Esophagus squamous epithelium (tissue), 5 donors: ENCODE measurements at regions not wholly inside any gene's neighbourhood (a gene's known extent, or its start where the extent isn't known, plus 50 kb on each side); places are given as distances from the start of the nearest gene placed in this dataset.

Experiments used
- DNase-seq: peaks from one replicate; lab custom pipeline; 2025; lab: John Stamatoyannopoulos, UW
- H3K27ac ChIP-seq, 4 donors: fragments of 200-600 bp; sonication (generic); one replicate each; pipeline ENCODE4 v1.5.1; 2016 to 2019; ENCODE audit warnings: mild to moderate bottlenecking in 1 of 4
- H3K27me3 ChIP-seq, 4 donors: fragments of 200-600 bp; sonication (generic); 1 replicate in 3 of 4; 2 replicates in 1 of 4; pipeline versions ENCODE4 v1.5.1 to v1.6.0; 2017 to 2021; ENCODE audit warnings: antibody characterized with exemption in 1 of 4
- H3K36me3 ChIP-seq, 3 donors: fragments of 200-600 bp; sonication (generic); one replicate each; pipeline ENCODE4 v1.5.1; 2016 to 2019
- H3K4me1 ChIP-seq, 3 donors: fragments of 200-600 bp; sonication (generic); one replicate each; pipeline ENCODE4 v1.5.1; 2017 to 2019
- H3K4me3 ChIP-seq, 4 donors: fragments of 200-600 bp; sonication (generic); 1 replicate in 3 of 4; 2 replicates in 1 of 4; pipeline ENCODE4 v1.5.1; 2016 to 2019; ENCODE audit warnings: mild to moderate bottlenecking in 2 of 4, moderate library complexity in 1 of 4
- H3K9me3 ChIP-seq, 3 donors: fragments of 200-600 bp; sonication (generic); one replicate each; pipeline ENCODE4 v1.5.1; 2016 to 2019
- CTCF ChIP-seq, 6 experiments: fragments of 450-650 bp in 4 of 6; fragments of 200-600 bp in 2 of 6; sonication (generic) in 2 of 6; IDR thresholded peaks; one replicate each; pipeline ENCODE4 v1.5.1; 2016 to 2019; ENCODE audit warnings: antibody characterized with exemption in 6 of 6, mild to moderate bottlenecking in 4 of 6, moderate library complexity in 4 of 6
- POLR2A ChIP-seq, 4 donors: fragments of 450-650 bp; IDR thresholded peaks; one replicate each; pipeline ENCODE4 v1.6.1; 2017; ENCODE audit warnings: antibody characterized with exemption in 4 of 4, mild to moderate bottlenecking in 4 of 4, moderate library complexity in 3 of 4
- WGBS, 2 donors: methylation state at CpG; one replicate each; pipeline ENCODE4 v1.1.5; 2018; 5-methylcytosine and 5-hydroxymethylcytosine counted together
- intact Hi-C: fragments of 100-400 bp; cut with DNase I; formaldehyde crosslinking; loops from one replicate; pipeline ENCODE4 v1.15.0; 2022
- donor health status: DM: yes; HTN: yes; CAD: no.

DNA sequence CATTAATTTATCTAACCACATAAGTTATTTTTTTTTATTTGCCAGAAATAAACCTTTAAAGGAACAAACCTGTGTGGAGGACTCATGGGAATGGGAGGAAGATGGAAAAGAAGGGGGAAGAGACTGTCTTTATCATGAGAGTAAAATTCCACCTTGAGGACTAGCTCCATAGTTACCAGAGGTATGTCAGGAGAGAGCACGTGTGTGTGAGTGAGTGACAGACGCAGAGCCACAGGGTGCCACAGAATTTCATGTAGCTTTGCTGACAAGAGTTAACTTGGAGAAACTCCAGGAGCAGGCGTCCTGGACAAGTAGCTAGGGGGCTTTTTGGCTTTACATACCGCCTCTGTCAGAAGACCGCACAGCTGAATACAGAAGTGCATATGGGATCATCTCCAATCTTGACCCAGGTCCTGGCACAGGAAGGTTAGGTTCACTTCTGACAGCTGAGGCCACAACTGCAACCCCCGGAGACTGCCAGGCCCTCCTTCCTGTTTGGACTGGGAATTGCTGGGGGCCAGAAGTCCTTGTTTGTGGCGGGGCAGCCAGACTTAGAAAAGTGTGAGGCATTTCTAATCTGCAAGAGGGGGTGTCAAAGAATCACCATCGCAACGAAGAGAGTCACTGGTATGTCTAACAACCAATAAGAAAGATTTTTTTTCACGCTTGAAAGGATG is 197.8 kb upstream of the TPM1 start:
- H3K4me1 ChIP-seq = peaks cover 0 to 8% (median 3%) of the 10 kb centered on the region in 3 donors
- H3K27ac ChIP-seq = no peak overlapping the region
- no peak for DNase-seq
- WGBS, 2 donors = 69 to 73% methylated on average over 10 of the region's 10 CpGs
- peaks cover 0 to 16% (median 7%) of the 10 kb centered on the region in 3 donors for H3K36me3 ChIP-seq
- peaks cover 0 to 6% (median 0%) of the 10 kb centered on the region in 3 donors for H3K9me3 ChIP-seq
- H3K27me3 ChIP-seq = no peaks in the 10 kb centered on the region
- no peak for TF ChIP-seq POLR2A (IDR thresholded peaks at IDR 0.05)
- H3K4me3 ChIP-seq = no peak overlapping the region
- intact Hi-C loops = loop anchor here (10.0 kb wide), 1 partner anchor 250 kb away; no protein-coding TSS in a partner anchor

DNA sequence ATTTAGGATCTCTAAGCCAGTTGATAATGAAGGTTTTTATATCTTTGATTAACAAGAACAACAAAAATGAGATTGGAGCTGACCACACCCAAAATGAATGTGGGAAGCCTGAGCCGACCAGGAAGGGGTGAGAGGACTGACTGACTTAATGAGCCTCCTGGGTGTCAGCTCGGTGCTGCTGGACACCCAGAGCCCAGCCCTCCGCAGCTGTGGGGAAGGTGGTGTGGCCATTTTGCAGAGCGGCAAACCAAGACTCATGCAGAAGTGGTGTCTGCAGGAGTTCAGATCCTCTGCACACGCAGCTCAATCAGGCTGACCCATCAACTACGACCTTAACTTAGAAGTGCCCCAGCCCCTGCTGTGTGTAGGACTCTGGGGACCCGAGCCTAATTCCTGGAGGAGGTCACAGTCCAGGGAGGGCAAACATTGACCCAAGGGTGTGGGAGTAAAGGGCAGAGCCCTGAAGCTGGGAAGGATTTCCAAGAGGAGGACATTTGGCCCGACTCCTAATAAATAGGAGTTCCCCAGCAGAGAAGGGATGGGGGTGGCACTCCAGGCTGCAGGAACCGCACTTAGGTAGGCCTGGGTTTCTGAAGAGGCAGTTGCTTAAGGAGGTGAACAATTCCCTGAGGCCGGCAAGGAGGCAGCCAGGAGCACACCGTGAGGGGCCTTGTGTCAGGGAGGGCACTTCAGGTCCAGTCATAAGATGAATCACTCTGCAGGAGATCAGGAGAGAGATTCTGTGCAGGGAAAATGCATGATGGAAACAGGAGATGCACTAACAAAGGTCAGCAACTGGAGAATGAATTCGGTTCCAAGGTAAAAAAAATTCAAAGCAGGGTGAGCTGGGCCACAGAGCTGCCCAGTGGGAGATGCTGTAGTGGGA is 197.1 kb upstream of the TPM1 start:
- Histone ChIP-seq H3K4me3 (no peak overlapping the region), H3K4me1 (peaks cover 0 to 8% (median 3%) of the 10 kb centered on the region in 3 donors), H3K27ac (no peak overlapping the region), H3K27me3 (peaks cover 0 to 4% (median 0%) of the 10 kb centered on the region in 4 donors), H3K9me3 (peaks cover 0 to 6% (median 0%) of the 10 kb centered on the region in 3 donors), H3K36me3 (peaks cover 0 to 9% (median 0%) of the 10 kb centered on the region in 3 donors)
- DNase-seq = no peak
- no peak for TF ChIP-seq CTCF (IDR thresholded peaks at IDR 0.05)
- no peak for TF ChIP-seq POLR2A (IDR thresholded peaks at IDR 0.05)
- intact Hi-C loops = loop anchor here (10.0 kb wide), 1 partner anchor 249 kb away; no protein-coding TSS in a partner anchor
- WGBS, 2 donors = 62 to 64% methylated on average over 6 to 11 of the region's 12 CpGs

DNA sequence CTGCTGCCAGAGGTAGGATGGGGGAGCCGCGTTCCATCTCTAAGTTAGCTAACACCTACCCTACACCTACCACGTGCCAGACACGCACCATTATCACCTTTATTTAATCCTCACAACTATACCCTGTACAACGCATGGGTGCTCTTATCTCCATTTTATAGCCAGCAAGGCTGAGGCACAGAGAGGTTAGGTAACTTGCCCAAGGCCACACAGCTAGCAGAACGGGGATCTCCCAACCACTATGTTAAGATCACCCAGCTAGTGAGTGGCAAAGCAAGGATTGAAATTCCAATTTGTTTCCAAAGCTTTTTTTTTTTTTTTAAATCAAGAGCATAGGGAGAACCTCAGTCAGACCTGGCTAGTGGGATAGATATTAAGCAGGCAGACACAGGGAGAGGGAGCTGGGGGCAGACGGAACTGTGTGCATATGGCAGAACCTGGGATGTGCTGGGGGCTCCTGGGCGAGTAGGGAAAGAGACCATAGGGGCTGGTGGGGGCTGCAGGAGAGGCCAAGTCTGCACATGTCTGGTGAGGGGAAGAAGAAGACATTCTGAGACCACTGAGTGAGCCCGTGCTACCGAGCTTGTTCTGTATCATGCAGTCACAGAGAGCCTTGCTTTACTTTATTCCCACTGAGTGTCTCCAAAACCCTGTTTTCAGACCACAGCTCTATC is 196.3 kb upstream of the TPM1 start:
- intact Hi-C loops = loop anchor here (10.0 kb wide), 1 partner anchor 249 kb away; no protein-coding TSS in a partner anchor
- no peak for DNase-seq
- Histone ChIP-seq H3K4me3 (no peak overlapping the region), H3K4me1 (peaks cover 0 to 8% (median 3%) of the 10 kb centered on the region in 3 donors), H3K36me3 (peaks cover 0 to under 1% (median 0%) of the 10 kb centered on the region in 3 donors), H3K27me3 (peaks cover 0 to 10% (median 0%) of the 10 kb centered on the region in 4 donors), H3K9me3 (peaks cover 0 to 6% (median 0%) of the 10 kb centered on the region in 3 donors), H3K27ac (no peak overlapping the region)
- 85 to 90% methylated on average over 10 of the region's 10 CpGs for WGBS, 2 donors
- no peak for TF ChIP-seq POLR2A (IDR thresholded peaks at IDR 0.05)
- TF ChIP-seq CTCF (IDR thresholded peaks at IDR 0.05) = no peak

DNA sequence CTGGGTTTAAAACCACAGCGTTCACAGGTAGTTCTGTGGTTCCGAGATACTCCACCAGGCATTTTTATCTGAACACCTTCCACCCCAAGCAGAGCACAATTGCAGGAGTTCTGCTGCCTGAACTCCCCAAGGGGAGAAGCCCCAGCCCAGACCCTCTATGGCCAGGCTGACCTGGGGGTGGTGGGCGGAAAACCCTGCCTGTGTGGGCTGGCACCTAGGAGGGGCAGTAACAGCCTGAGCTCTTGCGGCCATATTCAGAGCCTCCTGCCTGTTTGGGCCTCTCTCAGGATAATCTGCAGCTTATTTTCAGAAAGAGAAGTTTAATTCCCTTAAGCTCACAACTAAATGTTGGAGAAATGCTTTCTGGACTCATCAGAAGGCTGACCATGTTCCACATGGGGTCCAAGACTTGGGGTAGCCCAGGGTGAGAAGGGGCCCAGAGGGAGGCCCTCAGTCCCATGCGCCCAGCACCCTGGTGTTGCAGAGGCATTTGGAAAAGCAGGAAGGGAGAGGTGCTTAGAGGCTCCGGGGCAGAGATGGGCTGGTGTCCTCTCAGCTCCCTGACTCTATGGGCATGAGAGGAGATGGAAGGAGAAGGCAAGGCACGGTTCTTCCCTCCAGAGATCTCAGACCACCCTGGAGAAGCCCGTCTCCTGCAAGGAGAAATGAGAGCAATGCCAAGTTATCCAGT is 195.6 kb upstream of the TPM1 start:
- no peak overlapping the region for H3K4me3 ChIP-seq
- H3K36me3 ChIP-seq = no peaks in the 10 kb centered on the region
- intact Hi-C loops = loop anchor here (10.0 kb wide), 1 partner anchor 248 kb away; no protein-coding TSS in a partner anchor
- WGBS, 2 donors = 77 to 95% methylated on average over 5 to 8 of the region's 8 CpGs
- peaks cover 0 to 8% (median 3%) of the 10 kb centered on the region in 3 donors for H3K4me1 ChIP-seq
- peaks cover 0 to 6% (median 0%) of the 10 kb centered on the region in 3 donors for H3K9me3 ChIP-seq
- H3K27ac ChIP-seq = no peak overlapping the region
- no peak for TF ChIP-seq POLR2A (IDR thresholded peaks at IDR 0.05)
- peaks cover 0 to 10% (median 0%) of the 10 kb centered on the region in 4 donors for H3K27me3 ChIP-seq
- no peak for DNase-seq

DNA sequence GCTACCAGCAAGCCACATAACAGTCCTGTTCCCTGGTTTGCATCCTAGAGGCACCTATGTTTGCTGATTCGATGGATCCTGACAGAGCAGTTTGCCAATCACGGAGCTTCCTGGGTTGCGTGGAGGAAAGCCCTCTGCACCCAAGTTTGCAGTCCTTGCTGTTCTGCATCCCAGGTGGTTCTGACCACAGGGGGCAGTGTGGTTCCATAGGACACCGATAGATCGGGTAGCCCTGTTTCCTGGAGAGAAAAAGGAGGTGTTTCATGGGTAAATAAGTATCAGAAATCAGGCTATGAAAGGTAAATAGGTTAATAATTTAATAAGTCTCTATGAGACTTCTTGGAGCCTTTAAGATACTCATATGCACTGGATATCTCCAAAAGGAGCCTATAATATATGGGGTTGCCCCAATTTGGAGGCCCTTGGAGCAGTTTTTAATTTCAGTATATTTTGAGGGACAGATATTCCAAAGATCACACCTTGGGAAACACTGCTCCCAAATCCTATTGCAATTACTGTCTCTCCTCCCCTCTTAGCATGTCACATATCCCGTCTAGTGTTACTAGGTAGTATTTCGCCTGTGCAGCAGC is 194.6 kb upstream of the TPM1 start:
- Histone ChIP-seq H3K27ac (no peak overlapping the region), H3K36me3 (no peaks in the 10 kb centered on the region), H3K4me3 (no peak overlapping the region), H3K9me3 (peaks cover 0 to 6% (median 0%) of the 10 kb centered on the region in 3 donors), H3K27me3 (peaks cover 0 to 10% (median 0%) of the 10 kb centered on the region in 4 donors), H3K4me1 (peaks cover 0 to 10% (median 3%) of the 10 kb centered on the region in 3 donors)
- DNase-seq = no peak
- TF ChIP-seq CTCF (IDR thresholded peaks at IDR 0.05) (peak in 5 of 6 experiments; percentile 44 to 68 (median 55)), POLR2A (IDR thresholded peaks at IDR 0.05) (no peak)
- WGBS, 2 donors = 68 to 71% methylated on average over 4 to 7 of the region's 7 CpGs
- intact Hi-C loops = loop anchor here (10.0 kb wide), 1 partner anchor 247 kb away; no protein-coding TSS in a partner anchor
